Endodermal cell (in vitro differentiated cells): ENCODE measurements at regions not wholly inside any gene's neighbourhood (a gene's known extent, or its start where the extent isn't known, plus 50 kb on each side); places are given as distances from the start of the nearest gene placed in this dataset.

ENCODE experiments used
- DNase-seq: peaks from one replicate; pipeline ENCODE4 v3.0.0-alpha.2; 2017
- H3K27ac ChIP-seq: 2 replicates; pipeline ENCODE4 v1.5.1; 2013; ENCODE audit warnings: mild to moderate bottlenecking, low read depth, low read length, moderate library complexity
- H3K27me3 ChIP-seq: 2 replicates; pipeline ENCODE4 v1.6.1; 2013; ENCODE audit warnings: mild to moderate bottlenecking, low read length, moderate library complexity; ENCODE audit not compliant: insufficient read depth, control insufficient read depth, poor library complexity, severe bottlenecking
- H3K36me3 ChIP-seq: 2 replicates; pipeline ENCODE4 v1.7.0; 2013; ENCODE audit warnings: mild to moderate bottlenecking, low read length, moderate library complexity; ENCODE audit not compliant: control insufficient read depth, insufficient read depth
- H3K4me1 ChIP-seq: one replicate; pipeline ENCODE4 v1.7.0; 2013; ENCODE audit warnings: low read length; ENCODE audit not compliant: control insufficient read depth, insufficient read depth
- H3K4me3 ChIP-seq: 2 replicates; pipeline ENCODE4 v1.5.1; 2013; ENCODE audit warnings: mild to moderate bottlenecking, low read length, moderate library complexity
- H3K9ac ChIP-seq: 2 replicates; pipeline ENCODE4 v1.6.1; 2013; ENCODE audit warnings: mild to moderate bottlenecking, low read length, moderate library complexity; ENCODE audit not compliant: poor library complexity, severe bottlenecking; ENCODE audit errors: extremely low read depth
- H3K9me3 ChIP-seq: 2 replicates; pipeline ENCODE4 v1.6.1; 2013; ENCODE audit warnings: mild to moderate bottlenecking, low read length, moderate library complexity; ENCODE audit not compliant: control insufficient read depth
- H3K27ac Mint-ChIP-seq: 2 replicates; pipeline ENCODE4 v1.8.0; 2020; ENCODE audit warnings: mixed read lengths
- H3K27me3 Mint-ChIP-seq: 2 replicates; pipeline ENCODE4 v1.8.0; 2021; ENCODE audit warnings: mild to moderate bottlenecking, mixed read lengths; ENCODE audit not compliant: insufficient read depth
- H3K36me3 Mint-ChIP-seq: 2 replicates; pipeline ENCODE4 v1.8.0; 2020; ENCODE audit warnings: low read depth, mixed read lengths
- H3K4me1 Mint-ChIP-seq: 2 replicates; pipeline ENCODE4 v1.8.0; 2020; ENCODE audit warnings: mixed read lengths
- H3K4me3 Mint-ChIP-seq: 2 replicates; pipeline ENCODE4 v1.8.0; 2020; ENCODE audit warnings: mild to moderate bottlenecking, moderate library complexity, mixed read lengths
- H3K9me3 Mint-ChIP-seq: 2 replicates; pipeline ENCODE4 v1.8.0; 2020; ENCODE audit warnings: mild to moderate bottlenecking, mixed read lengths
- CTCF ChIP-seq: fragments of 200-600 bp; sonication (generic); conservative IDR thresholded peaks from 2 replicates; pipeline ENCODE4 v1.5.0; 2021; ENCODE audit warnings: antibody characterized with exemption, mild to moderate bottlenecking
- WGBS, 2 experiments: methylation state at CpG; one replicate each; pipeline versions ENCODE4 v1.1.5 to v1.1.7; 2013; ENCODE audit warnings: missing lambda C conversion rate in 2 of 2, mixed read lengths in 1 of 2; ENCODE audit not compliant: insufficient coverage in 1 of 2, insufficient read length in 1 of 2; 5-methylcytosine and 5-hydroxymethylcytosine counted together

GRCh38 chr9:107144475-107144874 lies 138.6 kb upstream of the RAD23B start:
- no peaks in the 10 kb centered on the region for H3K9me3 Mint-ChIP-seq
- TF ChIP-seq CTCF, result no peak
- no peaks in the 10 kb centered on the region for H3K9me3 ChIP-seq
- H3K4me1 Mint-ChIP-seq, result peaks cover 2% of the 10 kb centered on the region
- no peak overlapping the region for H3K27ac Mint-ChIP-seq
- H3K27me3 Mint-ChIP-seq, result peaks cover 5% of the 10 kb centered on the region
- no peak overlapping the region for H3K9ac ChIP-seq
- no peaks in the 10 kb centered on the region for H3K27me3 ChIP-seq
- no peaks in the 10 kb centered on the region for H3K36me3 ChIP-seq
- 80 to 89% methylated on average over 1 of the region's 1 CpG for WGBS, 2 experiments
- H3K4me3 Mint-ChIP-seq, result no peak overlapping the region
- H3K36me3 Mint-ChIP-seq, result no peaks in the 10 kb centered on the region
- DNase-seq, result no peak
- H3K4me3 ChIP-seq, result no peak overlapping the region
- no peak overlapping the region for H3K27ac ChIP-seq
- H3K4me1 ChIP-seq, result no peaks in the 10 kb centered on the region

- Histone ChIP-seq H3K27me3 (no peaks in the 10 kb centered on the region), H3K36me3 (no peaks in the 10 kb centered on the region), H3K4me1 (no peaks in the 10 kb centered on the region), H3K9me3 (no peaks in the 10 kb centered on the region), H3K27ac (no peak overlapping the region), H3K4me3 (no peak overlapping the region), H3K9ac (no peak overlapping the region)
- H3K9me3 Mint-ChIP-seq, result no peaks in the 10 kb centered on the region
- no peak for TF ChIP-seq CTCF
- H3K36me3 Mint-ChIP-seq, result no peaks in the 10 kb centered on the region
- H3K4me1 Mint-ChIP-seq, result peaks cover under 1% of the 10 kb centered on the region
- no peak for DNase-seq
- WGBS, 2 experiments, result 94% methylated on average over 2 of the region's 2 CpGs; no CpG with 5 or more reads in 1 of the 2 experiments
- H3K27ac Mint-ChIP-seq, result no peak overlapping the region
- no peaks in the 10 kb centered on the region for H3K27me3 Mint-ChIP-seq
- H3K4me3 Mint-ChIP-seq, result no peak overlapping the region
Observed at GRCh38 chr9:107147134-107147533, 135.9 kb upstream of the RAD23B start.

GRCh38 chr9:107148216-107148615 lies 134.9 kb upstream of the RAD23B start:
- H3K9ac ChIP-seq, result no peak overlapping the region
- Mint-ChIP-seq H3K4me3 (no peak overlapping the region), H3K27me3 (no peaks in the 10 kb centered on the region), H3K27ac (no peak overlapping the region), H3K9me3 (no peaks in the 10 kb centered on the region), H3K36me3 (no peaks in the 10 kb centered on the region), H3K4me1 (no peaks in the 10 kb centered on the region)
- H3K27ac ChIP-seq, result no peak overlapping the region
- no peak overlapping the region for H3K4me3 ChIP-seq
- H3K9me3 ChIP-seq, result no peaks in the 10 kb centered on the region
- H3K36me3 ChIP-seq, result no peaks in the 10 kb centered on the region
- 88 to 100% methylated on average over 2 of the region's 2 CpGs for WGBS, 2 experiments
- no peak for DNase-seq
- H3K4me1 ChIP-seq, result no peaks in the 10 kb centered on the region
- no peaks in the 10 kb centered on the region for H3K27me3 ChIP-seq
- no peak for TF ChIP-seq CTCF
